ENCODE measurements at regions not wholly inside any gene's neighbourhood (a gene's known extent, or its start where the extent isn't known, plus 50 kb on each side); places are given as distances from the start of the nearest gene placed in this dataset.

DNA sequence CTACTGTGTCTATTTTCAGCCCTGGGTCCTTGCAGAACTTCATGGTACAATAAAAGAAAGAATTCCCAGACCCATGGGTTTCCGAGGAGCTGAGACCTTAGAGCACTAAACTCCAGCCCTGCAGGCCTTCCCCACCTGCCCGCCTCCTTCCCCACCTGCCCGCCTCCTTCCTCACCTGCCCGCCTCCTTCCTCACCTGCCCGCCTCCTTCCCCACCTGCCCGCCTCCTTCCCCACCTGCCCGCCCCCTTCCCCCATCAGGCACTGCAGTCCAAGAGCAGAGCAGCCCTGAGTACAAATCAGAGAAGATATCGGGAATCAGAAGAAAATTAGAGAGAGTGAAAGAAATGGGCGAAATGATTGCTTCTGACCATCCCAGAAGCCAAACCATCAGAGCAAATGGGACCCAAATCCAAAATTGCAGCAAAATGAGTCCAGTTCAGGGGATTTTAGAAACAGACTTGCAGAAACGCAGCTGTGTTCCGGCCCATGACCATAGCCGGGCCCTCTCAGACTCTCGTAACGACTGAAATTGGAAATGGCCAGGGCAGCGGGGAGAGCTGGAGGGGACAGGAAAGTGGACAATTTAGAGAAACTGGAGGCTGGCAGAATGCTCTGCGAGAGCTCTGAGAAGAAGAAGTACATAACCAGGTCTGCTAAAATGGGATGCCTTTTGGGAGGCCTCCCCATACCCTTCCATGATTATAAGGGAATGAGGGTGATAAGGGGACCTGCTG lies 568.4 kb downstream of the TCERG1L start:
- H3K27me3 ChIP-seq (ENCODE audit: control insufficient read depth, insufficient read depth, low read length), result no peaks in the 10 kb centered on the region
- H3K4me3 ChIP-seq (ENCODE audit: low read length), result no peak overlapping the region
- no peak overlapping the region for H3K9ac ChIP-seq (ENCODE audit: low read length)
- H3K4me1 ChIP-seq (ENCODE audit: control insufficient read depth, low read depth, low read length), result peaks cover 12% of the 10 kb centered on the region
- no peaks in the 10 kb centered on the region for H3K9me3 ChIP-seq (ENCODE audit: control insufficient read depth, low read depth, low read length)
- H3K36me3 ChIP-seq (ENCODE audit: control insufficient read depth, low read depth, low read length), result no peaks in the 10 kb centered on the region
- no peak overlapping the region for H3K27ac ChIP-seq (ENCODE audit: low read length)

DNA sequence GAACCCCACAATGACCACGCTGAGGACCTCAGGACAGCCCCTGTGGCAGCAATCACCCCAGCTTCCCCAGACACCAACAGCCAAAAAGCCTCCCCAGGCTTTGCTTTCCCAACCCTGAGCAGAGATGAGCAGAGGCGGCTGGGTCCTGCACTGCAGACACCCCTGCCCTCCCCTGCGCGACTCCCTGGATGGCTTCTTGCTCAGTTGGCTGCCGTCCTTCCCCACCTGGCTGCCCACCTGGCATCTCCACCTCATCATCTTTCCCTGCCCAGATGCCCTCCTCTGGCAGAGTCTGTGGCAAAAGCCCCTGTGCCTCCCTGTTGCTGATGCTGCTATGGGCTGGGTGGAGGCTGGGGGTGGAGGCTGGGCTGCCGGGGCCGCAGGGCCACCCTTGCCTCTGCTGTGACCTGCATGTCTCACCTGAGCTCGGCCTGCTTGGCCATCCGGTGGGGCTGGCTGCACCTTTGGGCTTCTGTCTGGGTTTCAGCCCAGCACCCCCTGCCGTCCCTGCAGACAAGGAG lies 567.7 kb downstream of the TCERG1L start:
- H3K9me3 ChIP-seq (ENCODE audit: control insufficient read depth, low read depth, low read length), result no peaks in the 10 kb centered on the region
- no peaks in the 10 kb centered on the region for H3K27me3 ChIP-seq (ENCODE audit: control insufficient read depth, insufficient read depth, low read length)
- no peak overlapping the region for H3K4me3 ChIP-seq (ENCODE audit: low read length)
- no peak overlapping the region for H3K9ac ChIP-seq (ENCODE audit: low read length)
- H3K36me3 ChIP-seq (ENCODE audit: control insufficient read depth, low read depth, low read length), result no peaks in the 10 kb centered on the region
- H3K27ac ChIP-seq (ENCODE audit: low read length), result no peak overlapping the region
- H3K4me1 ChIP-seq (ENCODE audit: control insufficient read depth, low read depth, low read length), result peaks cover 12% of the 10 kb centered on the region

DNA sequence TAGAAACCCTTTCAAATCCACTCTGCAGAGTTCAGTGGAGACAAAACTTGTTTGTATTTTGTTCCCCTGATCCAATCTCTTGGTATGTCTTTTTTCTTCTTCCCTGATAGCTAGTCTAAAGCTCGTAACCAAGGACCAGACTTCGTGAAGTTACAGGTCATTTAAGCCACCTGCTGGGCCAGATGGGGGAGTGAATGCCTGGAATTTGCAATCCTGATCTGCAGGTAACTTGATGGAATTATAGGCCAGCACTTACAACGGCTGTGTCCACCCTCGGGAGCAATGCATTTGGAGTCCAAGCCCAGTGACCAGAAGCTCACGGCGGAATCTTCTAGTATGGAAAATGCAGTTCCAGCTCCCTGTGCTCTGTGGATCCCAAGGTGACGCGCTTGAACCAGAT lies 566.9 kb downstream of the TCERG1L start:
- Histone ChIP-seq H3K27ac (ENCODE audit: low read length) (no peak overlapping the region), H3K4me1 (ENCODE audit: control insufficient read depth, low read depth, low read length) (peaks cover 12% of the 10 kb centered on the region), H3K4me3 (ENCODE audit: low read length) (no peak overlapping the region), H3K9ac (ENCODE audit: low read length) (no peak overlapping the region), H3K36me3 (ENCODE audit: control insufficient read depth, low read depth, low read length) (no peaks in the 10 kb centered on the region), H3K27me3 (ENCODE audit: control insufficient read depth, insufficient read depth, low read length) (no peaks in the 10 kb centered on the region), H3K9me3 (ENCODE audit: control insufficient read depth, low read depth, low read length) (no peaks in the 10 kb centered on the region)

DNA sequence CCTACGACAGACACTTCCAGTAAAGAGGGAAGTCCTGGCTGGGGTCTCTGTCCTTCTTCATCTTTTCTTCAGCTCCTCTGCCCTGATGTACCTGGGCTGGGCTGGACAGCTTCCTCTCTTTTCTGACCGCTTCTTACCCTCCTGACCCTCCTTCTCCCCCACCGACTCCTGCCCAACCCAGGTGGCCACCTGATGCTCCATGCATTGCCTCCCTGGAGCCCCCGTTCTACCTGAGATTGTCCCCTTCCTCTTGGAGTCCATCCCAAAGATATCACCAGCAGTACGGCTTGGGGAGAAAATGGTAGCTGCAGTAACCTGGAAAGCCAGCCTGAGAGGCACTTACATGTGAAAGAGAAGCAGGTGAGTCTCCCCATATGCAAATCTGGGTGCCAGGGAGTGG lies 566.3 kb downstream of the TCERG1L start:
- no peak overlapping the region for H3K9ac ChIP-seq (ENCODE audit: low read length)
- H3K4me3 ChIP-seq (ENCODE audit: low read length), result no peak overlapping the region
- H3K36me3 ChIP-seq (ENCODE audit: control insufficient read depth, low read depth, low read length), result no peaks in the 10 kb centered on the region
- H3K4me1 ChIP-seq (ENCODE audit: control insufficient read depth, low read depth, low read length), result peaks cover 12% of the 10 kb centered on the region
- H3K27me3 ChIP-seq (ENCODE audit: control insufficient read depth, insufficient read depth, low read length), result no peaks in the 10 kb centered on the region
- no peaks in the 10 kb centered on the region for H3K9me3 ChIP-seq (ENCODE audit: control insufficient read depth, low read depth, low read length)
- no peak overlapping the region for H3K27ac ChIP-seq (ENCODE audit: low read length)

DNA sequence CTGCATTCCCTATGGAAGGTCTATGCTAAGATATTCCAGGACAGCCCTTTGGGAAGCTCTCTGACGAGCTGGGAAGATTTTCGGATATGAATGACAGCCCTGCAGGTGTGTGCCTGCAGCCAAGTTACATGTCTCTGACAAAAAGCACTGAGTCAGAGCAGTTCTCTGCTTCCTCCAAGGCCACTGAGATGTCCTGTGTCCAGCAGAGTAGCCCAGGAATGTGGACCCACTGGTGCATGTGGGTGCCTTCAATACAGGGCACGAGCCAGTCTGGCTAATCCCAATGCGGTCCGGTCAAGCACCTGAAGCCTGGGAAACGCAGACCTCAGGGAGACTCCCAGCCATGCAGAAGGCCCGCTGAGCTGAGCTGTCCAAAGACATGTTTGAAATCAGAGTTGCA lies 565.7 kb downstream of the TCERG1L start:
- Histone ChIP-seq H3K9me3 (ENCODE audit: control insufficient read depth, low read depth, low read length) (no peaks in the 10 kb centered on the region), H3K4me1 (ENCODE audit: control insufficient read depth, low read depth, low read length) (peaks cover 12% of the 10 kb centered on the region), H3K9ac (ENCODE audit: low read length) (no peak overlapping the region), H3K27ac (ENCODE audit: low read length) (no peak overlapping the region), H3K27me3 (ENCODE audit: control insufficient read depth, insufficient read depth, low read length) (no peaks in the 10 kb centered on the region), H3K4me3 (ENCODE audit: low read length) (no peak overlapping the region), H3K36me3 (ENCODE audit: control insufficient read depth, low read depth, low read length) (no peaks in the 10 kb centered on the region)

DNA sequence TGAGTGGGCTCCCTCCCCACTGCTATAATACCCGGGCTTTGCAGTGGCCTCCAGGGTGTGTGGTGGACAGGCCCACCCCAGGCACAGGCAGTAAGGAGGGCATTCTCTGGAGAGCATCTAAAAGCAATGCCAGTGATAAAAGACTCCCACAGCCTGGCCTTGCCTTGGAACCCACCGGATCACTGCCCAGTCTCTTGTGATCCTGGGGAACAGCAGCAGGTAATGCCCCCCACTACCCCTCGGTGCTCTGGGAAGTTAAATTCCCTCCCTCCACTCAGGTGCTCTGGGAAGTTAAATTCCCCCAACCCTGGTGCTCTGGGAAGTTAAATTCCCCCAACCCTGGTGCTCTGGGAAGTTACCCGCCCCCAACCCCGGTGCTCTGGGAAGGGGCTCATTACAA lies 565.2 kb downstream of the TCERG1L start:
- Histone ChIP-seq H3K9me3 (ENCODE audit: control insufficient read depth, low read depth, low read length) (no peaks in the 10 kb centered on the region), H3K27me3 (ENCODE audit: control insufficient read depth, insufficient read depth, low read length) (no peaks in the 10 kb centered on the region), H3K36me3 (ENCODE audit: control insufficient read depth, low read depth, low read length) (no peaks in the 10 kb centered on the region), H3K4me1 (ENCODE audit: control insufficient read depth, low read depth, low read length) (peaks cover 12% of the 10 kb centered on the region), H3K9ac (ENCODE audit: low read length) (no peak overlapping the region), H3K27ac (ENCODE audit: low read length) (no peak overlapping the region), H3K4me3 (ENCODE audit: low read length) (no peak overlapping the region)

DNA sequence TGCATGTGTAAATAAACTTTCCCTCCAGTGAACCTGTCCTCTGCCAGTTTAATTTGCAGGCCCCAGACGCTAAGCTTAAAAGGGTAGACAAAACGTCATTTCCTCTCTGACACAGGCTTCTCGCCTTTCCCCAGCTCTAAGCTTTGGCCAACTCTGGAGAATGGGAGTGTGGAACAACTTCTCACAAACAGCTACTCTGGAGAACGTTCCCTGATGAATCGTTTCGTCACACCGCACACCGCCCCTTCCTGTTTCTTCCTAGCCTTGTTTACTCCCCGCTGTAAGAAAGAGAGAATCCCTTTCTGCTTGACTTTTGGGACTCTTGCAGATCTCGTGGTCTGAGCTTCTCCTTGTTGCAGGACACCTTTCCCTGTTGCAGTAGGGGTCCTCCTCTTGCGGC lies 564.2 kb downstream of the TCERG1L start:
- H3K27me3 ChIP-seq (ENCODE audit: control insufficient read depth, insufficient read depth, low read length), result no peaks in the 10 kb centered on the region
- no peaks in the 10 kb centered on the region for H3K9me3 ChIP-seq (ENCODE audit: control insufficient read depth, low read depth, low read length)
- no peak overlapping the region for H3K27ac ChIP-seq (ENCODE audit: low read length)

DNA sequence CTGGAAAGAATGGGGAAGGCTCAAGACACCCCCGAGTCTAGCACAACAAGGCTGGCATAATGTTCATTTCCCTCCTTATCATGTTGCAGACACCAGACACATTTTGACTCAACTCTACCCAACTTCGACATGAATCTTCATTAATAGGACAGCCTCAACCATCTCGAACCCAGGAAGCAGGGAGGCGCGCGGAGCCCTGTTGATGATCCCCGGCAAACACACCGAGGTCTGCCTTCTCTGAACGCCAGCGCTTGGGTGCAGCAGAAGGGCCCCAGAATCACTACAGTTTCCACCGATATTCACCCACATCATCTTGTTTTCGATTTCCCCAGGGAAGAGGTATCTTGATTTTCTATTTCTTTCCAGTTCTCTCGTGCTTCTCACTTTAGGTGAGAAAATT lies 563.6 kb downstream of the TCERG1L start:
- Histone ChIP-seq H3K36me3 (ENCODE audit: control insufficient read depth, low read depth, low read length) (no peaks in the 10 kb centered on the region), H3K27me3 (ENCODE audit: control insufficient read depth, insufficient read depth, low read length) (no peaks in the 10 kb centered on the region), H3K27ac (ENCODE audit: low read length) (no peak overlapping the region), H3K4me1 (ENCODE audit: control insufficient read depth, low read depth, low read length) (peaks cover 12% of the 10 kb centered on the region), H3K4me3 (ENCODE audit: low read length) (no peak overlapping the region), H3K9me3 (ENCODE audit: control insufficient read depth, low read depth, low read length) (no peaks in the 10 kb centered on the region), H3K9ac (ENCODE audit: low read length) (no peak overlapping the region)

More for the DNA sequence above, 564.2 kb downstream of the TCERG1L start:
- Histone ChIP-seq H3K36me3 (ENCODE audit: control insufficient read depth, low read depth, low read length) (no peaks in the 10 kb centered on the region), H3K4me1 (ENCODE audit: control insufficient read depth, low read depth, low read length) (peaks cover 12% of the 10 kb centered on the region), H3K9ac (ENCODE audit: low read length) (no peak overlapping the region), H3K4me3 (ENCODE audit: low read length) (no peak overlapping the region)

DNA sequence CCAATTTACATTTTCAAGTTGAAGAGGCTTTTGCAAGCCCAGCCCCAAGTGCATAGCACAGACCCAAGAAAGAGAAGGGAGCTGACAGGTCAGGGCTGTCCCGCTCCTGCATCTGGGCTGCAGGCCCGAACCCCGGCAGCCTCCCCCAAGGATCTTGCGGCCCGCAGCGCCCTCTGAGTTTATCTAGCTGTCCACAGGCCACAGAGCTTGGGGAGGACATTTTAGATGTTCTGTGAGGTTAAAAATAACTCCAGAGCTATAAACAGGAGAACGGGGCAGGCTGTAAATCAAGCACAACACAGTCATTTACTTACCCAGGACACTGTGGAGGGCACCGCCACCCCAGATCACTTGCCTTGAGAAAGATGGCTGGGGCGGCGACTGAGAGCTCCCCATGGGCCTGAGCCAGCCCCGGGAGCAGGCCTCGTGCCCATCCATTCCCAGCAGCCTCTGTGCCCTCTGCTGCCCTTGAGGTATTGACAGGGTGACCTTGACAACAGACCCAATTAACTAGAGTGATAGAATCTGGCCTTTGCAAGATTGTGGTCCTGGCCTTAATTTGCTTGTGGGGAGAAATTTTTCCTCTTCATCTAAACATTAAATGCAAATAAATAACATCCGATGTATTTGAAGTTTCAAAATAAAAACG lies 563.0 kb downstream of the TCERG1L start:
- Histone ChIP-seq H3K4me1 (ENCODE audit: control insufficient read depth, low read depth, low read length) (peaks cover 12% of the 10 kb centered on the region), H3K9me3 (ENCODE audit: control insufficient read depth, low read depth, low read length) (no peaks in the 10 kb centered on the region), H3K4me3 (ENCODE audit: low read length) (no peak overlapping the region), H3K9ac (ENCODE audit: low read length) (no peak overlapping the region), H3K36me3 (ENCODE audit: control insufficient read depth, low read depth, low read length) (no peaks in the 10 kb centered on the region), H3K27me3 (ENCODE audit: control insufficient read depth, insufficient read depth, low read length) (no peaks in the 10 kb centered on the region), H3K27ac (ENCODE audit: low read length) (no peak overlapping the region)

DNA sequence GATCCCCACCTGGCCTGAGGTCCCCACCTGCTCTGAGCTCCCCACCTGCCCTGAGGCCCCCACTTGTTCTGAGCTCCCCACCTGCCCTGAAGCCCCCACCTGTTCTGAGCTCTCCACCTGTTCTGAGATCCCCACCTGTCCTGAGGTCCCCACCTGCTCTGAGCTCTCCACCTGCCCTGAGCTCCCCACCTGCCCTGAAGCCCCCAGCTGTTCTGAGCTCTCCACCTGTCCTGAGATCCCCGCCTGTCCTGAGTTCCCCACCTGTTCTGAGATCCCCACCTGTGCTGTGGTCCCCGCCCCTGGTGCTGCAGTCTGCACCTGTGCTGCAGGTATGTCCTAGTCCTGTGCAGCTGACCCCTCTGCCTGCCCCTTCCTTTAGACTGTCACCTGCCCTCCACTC lies 561.6 kb downstream of the TCERG1L start:
- no peak overlapping the region for H3K9ac ChIP-seq (ENCODE audit: low read length)
- no peaks in the 10 kb centered on the region for H3K9me3 ChIP-seq (ENCODE audit: control insufficient read depth, low read depth, low read length)
- H3K27ac ChIP-seq (ENCODE audit: low read length), result no peak overlapping the region
- H3K36me3 ChIP-seq (ENCODE audit: control insufficient read depth, low read depth, low read length), result no peaks in the 10 kb centered on the region
- no peak overlapping the region for H3K4me3 ChIP-seq (ENCODE audit: low read length)
- H3K27me3 ChIP-seq (ENCODE audit: control insufficient read depth, insufficient read depth, low read length), result no peaks in the 10 kb centered on the region
- H3K4me1 ChIP-seq (ENCODE audit: control insufficient read depth, low read depth, low read length), result peaks cover 4% of the 10 kb centered on the region

DNA sequence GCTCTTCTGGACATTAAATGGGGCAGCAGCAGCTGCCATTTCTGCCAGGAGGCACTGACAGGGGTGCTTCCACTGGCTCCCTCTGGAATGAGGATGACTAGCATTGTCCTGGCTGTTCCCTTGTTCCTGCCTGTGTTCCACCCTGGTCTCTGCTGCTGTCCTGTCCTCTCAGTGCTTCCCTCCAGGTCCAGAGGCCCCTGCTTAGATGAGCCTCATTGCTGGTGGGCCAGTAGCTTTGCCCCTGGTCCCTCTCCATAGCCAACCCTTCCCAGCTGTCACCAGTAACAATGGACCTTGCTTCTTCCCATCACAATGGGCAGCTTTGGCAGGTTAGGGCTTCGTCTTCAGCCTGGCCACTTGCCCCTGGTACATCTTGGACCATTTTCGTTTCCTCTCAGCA lies 561.1 kb downstream of the TCERG1L start:
- Histone ChIP-seq H3K36me3 (ENCODE audit: control insufficient read depth, low read depth, low read length) (no peaks in the 10 kb centered on the region), H3K27me3 (ENCODE audit: control insufficient read depth, insufficient read depth, low read length) (no peaks in the 10 kb centered on the region), H3K27ac (ENCODE audit: low read length) (no peak overlapping the region), H3K9ac (ENCODE audit: low read length) (no peak overlapping the region), H3K9me3 (ENCODE audit: control insufficient read depth, low read depth, low read length) (no peaks in the 10 kb centered on the region), H3K4me3 (ENCODE audit: low read length) (no peak overlapping the region), H3K4me1 (ENCODE audit: control insufficient read depth, low read depth, low read length) (no peaks in the 10 kb centered on the region)

Measured in iPS-18a (cell line).